GM18909 (cell line): ENCODE measurements at regions not wholly inside any gene's neighbourhood (a gene's known extent, or its start where the extent isn't known, plus 50 kb on each side); places are given as distances from the start of the nearest gene placed in this dataset.

Source experiments
- ATAC-seq: cut with Tn5 transposase; IDR thresholded peaks from one replicate; pipeline ENCODE4 v1.9.1; 2021; ENCODE audit warnings: mild to moderate bottlenecking; ENCODE audit not compliant: unreplicated experiment, poor library complexity

- no peak for ATAC-seq
Observed at GRCh38 chr7:51660516-51660915, 343.9 kb upstream of the COBL start.

GRCh38 chr7:51658684-51659083, 342.1 kb upstream of the COBL start:
- ATAC-seq, result no peak

- ATAC-seq, result no peak
Observed at GRCh38 chr7:51647931-51648351, 331.3 kb upstream of the COBL start.

DNA sequence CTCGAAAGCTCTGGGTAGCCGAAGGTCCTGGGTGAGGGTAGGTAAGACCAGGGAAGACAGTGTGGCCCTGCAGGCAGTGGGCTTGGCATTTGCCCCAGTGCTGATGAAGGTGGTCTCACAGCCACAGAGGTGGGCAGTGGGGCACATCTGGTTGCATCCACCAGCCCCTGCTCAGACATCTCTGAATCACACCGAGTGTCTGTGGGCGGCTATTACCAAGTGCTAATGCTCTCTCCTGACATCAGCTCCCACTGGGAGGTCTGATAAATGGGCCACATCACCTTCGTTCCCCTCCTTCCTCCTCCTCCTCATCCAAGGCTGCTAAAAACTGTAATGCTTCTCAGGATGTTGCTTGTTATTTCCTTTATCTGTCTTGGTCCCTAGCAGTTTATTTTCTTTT, 330.9 kb upstream of the COBL start:
- ATAC-seq, result no peak

GRCh38 chr7:51645702-51646298, 329.2 kb upstream of the COBL start:
- no peak for ATAC-seq

GRCh38 chr7:51645255-51645654, 328.6 kb upstream of the COBL start:
- no peak for ATAC-seq

- no peak for ATAC-seq
Observed at GRCh38 chr7:51644216-51644615, 327.6 kb upstream of the COBL start.

DNA sequence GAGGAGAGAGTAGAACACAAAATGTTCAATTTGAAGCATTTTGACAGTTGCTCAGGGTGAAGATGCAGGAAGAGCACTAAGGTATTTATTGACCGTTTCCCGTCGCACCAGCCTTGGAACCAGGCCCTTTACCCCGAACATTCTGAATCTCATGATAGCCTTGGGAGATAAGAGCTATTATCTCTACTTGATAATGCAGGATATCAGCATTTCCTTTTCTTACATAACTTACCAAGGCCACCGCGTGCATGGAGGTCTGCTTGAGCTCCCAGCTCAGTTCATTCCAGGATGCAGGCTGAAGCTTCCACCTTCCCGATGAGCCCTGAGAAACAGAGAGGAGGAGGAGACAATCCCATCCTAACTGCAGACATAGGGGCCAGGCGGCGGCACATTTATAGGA, 324.2 kb upstream of the COBL start:
- ATAC-seq, result no peak

- no peak for ATAC-seq
Observed at GRCh38 chr7:51639661-51640334, 323.2 kb upstream of the COBL start.

DNA sequence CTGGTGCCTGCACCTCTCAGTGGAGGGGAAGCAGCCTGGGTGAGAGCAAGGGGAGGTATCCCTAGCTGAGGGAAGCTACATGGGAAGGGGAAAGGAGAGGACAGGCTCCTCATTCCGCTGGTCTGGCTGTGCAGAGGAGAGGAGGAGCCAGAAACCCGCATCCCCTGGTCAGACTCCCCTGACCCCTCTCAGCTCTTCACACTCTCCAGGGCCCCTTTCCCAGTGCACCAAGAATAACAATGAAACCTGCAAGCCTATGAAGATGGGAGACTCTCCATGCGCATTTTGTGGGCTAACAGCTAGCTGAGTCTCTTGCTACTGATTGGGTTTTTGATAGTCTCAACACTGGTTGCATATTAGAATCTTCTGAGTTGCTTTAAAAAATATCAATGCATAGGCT, 319.9 kb upstream of the COBL start:
- ATAC-seq, result no peak

DNA sequence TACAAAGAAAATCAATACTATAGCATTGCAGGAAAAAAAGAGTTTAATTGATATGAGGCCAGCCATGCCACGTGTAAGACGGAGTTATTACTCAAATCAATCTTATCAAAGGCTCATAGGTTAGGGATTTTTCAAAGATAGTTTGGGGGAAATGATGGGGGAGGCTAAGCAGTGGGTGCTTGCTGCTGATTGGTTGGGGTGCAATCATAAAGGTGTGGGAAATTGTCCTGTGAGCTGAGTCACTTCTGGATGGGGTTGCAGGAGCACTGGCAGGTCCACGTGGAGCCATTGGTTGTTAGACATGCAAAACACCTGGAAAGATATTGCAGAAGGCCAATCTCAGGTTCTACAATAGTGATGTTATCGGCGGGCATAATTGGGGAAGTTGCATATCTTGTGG, 319.2 kb upstream of the COBL start:
- no peak for ATAC-seq

GRCh38 chr7:51634538-51634937, 317.9 kb upstream of the COBL start:
- ATAC-seq, result no peak

- no peak for ATAC-seq
Observed at GRCh38 chr7:51634025-51634424, 317.4 kb upstream of the COBL start.

DNA sequence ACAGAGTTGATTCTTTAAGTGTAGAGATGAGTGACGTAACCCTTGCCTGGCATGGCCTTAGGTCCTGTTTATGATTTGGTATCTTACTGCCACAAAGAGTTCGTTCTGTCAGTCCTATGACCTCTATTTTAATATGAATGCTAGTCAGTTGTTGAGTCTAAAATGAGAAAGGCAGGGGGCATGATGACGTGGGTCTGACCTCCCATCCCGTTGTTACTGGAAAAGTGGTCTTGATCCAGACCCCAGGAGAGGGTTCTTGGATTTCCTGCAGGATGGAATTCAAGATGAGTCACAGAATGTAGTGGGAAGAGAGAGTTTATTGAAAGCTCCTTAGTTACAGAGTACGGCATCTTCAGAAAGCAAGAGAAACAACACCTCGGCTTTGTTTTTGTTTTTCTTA, 317.0 kb upstream of the COBL start:
- ATAC-seq, result no peak

GRCh38 chr7:51633006-51633405, 316.4 kb upstream of the COBL start:
- no peak for ATAC-seq

DNA sequence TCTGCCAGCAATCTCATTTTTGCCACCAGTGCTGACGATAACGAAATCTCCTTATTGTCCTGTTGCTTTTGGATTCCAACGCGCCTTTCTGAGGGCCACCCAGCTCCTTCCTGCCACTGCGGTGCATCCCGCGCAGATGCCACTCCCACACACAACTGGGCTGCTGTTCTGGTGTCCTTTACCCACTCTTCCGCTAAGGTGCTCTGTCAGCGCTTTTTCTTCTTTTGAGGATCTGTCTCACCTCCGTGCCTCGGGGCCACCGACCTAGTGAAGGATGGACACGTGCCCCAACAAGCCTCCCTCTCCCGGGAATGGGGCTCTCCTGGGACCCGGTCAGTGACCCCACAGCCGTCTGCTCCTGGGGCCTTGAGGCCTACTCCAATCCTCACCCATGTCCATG, 314.3 kb upstream of the COBL start:
- no peak for ATAC-seq

DNA sequence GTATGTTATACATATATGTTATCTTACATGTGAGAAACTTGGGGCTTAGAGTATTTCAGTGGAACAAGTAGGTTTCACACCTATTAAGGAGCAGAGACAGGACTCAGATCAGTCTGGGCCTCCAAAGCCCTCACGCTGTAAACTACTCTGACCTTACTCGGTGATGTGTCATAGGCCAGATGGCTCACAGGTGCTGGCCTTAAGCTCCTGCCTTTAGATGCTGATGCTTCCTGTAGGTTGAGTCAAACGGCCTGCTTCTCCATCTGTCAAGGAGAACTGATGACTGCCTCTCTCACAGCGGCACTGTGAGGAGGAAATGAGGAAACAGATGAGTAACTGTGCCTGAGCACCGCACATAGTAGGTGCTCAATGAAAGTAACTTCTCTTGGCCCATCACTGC, 312.6 kb upstream of the COBL start:
- no peak for ATAC-seq

- ATAC-seq, result no peak
Observed at GRCh38 chr7:51621956-51622355, 305.3 kb upstream of the COBL start.

GRCh38 chr7:51620706-51621105, 304.1 kb upstream of the COBL start:
- ATAC-seq, result no peak

DNA sequence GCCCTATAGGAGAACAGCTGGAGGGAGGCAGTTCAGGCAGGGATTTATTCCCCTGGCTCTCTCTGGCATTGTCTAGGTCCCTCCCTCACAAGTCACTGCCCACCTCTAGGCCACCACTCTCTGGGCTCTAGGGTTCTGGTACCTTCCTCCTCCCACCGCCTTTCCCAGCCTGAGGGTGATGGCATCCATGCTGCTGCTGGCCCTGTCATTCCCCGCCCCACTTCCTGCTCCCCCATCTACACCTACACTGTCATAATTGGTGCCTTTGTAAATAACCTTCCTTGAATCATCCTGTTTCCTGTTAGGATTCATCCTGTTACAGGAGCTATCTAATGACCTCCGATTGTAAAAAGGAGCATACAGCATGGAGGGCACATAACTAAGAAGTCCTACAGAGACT, 303.3 kb upstream of the COBL start:
- no peak for ATAC-seq

GRCh38 chr7:51617686-51618085, 301.1 kb upstream of the COBL start:
- ATAC-seq, result no peak

- no peak for ATAC-seq
Observed at GRCh38 chr7:51613911-51614357, 297.3 kb upstream of the COBL start.
